Spleen (tissue), 7 donors: ENCODE measurements at regions not wholly inside any gene's neighbourhood (a gene's known extent, or its start where the extent isn't known, plus 50 kb on each side); places are given as distances from the start of the nearest gene placed in this dataset.

Experiments used
- CTCF ChIP-seq, 11 experiments: fragments of 200-600 bp in 7 of 11; fragments of 450-650 bp in 4 of 11; sonication (generic) in 4 of 11; IDR thresholded peaks in 8 of 11; conservative IDR thresholded peaks in 3 of 11; 1 replicate in 7 of 11; 2 replicates in 4 of 11; pipeline versions ENCODE4 v1.4.0 to v1.8.0; 2016 to 2021; ENCODE audit warnings: antibody characterized with exemption in 11 of 11, inconsistent platforms in 4 of 11, mild to moderate bottlenecking in 1 of 11
- POLR2A ChIP-seq, 3 donors: fragments of 450-650 bp; IDR thresholded peaks; one replicate each; pipeline ENCODE4 v1.5.1; 2017; ENCODE audit warnings: antibody characterized with exemption in 3 of 3, mild to moderate bottlenecking in 1 of 3
- POLR2AphosphoS5 ChIP-seq, 3 donors: sonication (generic); formaldehyde crosslinking; IDR thresholded peaks; one replicate each; pipeline ENCODE4 v1.5.1; 2017; ENCODE audit warnings: antibody characterized with exemption in 3 of 3
- donor health status: DM: no; HTN: no; CAD: no; lungs with moderate emphysema.
- donor health status: DM: no; HTN: no; CAD: no.
- donor health status: DM: no; HTN: no; CAD: no.

GRCh38 chr13:62280590-62280989 lies 864.9 kb upstream of the PCDH20 start:
- TF ChIP-seq CTCF (IDR thresholded peaks at IDR 0.05 in 8 of 11, conservative IDR thresholded peaks at IDR 0.05 in 3 of 11) (no peak), POLR2AphosphoS5 (IDR thresholded peaks at IDR 0.05) (no peak), POLR2A (IDR thresholded peaks at IDR 0.05) (no peak)
